ENCODE measurements at regions not wholly inside any gene's neighbourhood (a gene's known extent, or its start where the extent isn't known, plus 50 kb on each side); places are given as distances from the start of the nearest gene placed in this dataset.

DNA sequence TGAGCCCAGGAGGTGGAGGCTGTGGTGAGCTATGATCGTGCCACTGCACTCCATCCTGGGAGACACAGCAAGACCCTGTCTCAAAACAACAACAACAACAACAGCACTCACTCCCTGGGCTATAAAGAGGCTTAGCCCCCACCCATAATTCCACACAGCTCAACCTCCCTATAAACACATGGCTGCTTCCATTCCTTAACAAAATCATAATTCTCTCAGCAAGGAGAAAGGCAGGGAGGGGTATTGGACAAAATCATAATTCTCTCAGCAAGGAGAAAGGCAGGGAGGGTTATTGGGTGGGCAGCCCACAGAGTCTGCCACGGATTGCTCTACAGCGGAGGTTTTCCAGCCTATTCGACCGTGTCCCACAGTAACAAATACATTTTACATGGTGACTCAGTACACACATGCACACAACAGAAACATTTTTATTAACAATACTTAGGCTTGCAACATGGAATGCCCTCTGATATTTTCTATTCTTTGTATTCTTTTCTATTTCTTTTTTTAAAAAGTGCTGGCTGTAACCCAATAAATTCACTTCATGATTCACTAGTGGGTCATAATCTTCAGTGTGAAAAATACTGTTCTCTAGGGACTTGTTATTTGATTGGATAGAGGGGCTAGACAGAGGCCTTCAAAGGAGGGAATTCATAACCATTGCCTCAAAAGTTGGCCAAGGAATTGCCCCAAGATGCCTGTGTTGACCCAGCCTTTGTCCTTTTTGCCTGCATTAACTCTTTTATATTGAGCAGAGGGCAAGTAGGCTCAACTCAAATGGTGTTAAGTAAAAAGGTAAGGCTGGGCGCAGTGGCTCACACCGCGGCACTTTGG is 50.6 kb upstream of the ZMYND8 start:
- TF ChIP-seq, protein P1, sequence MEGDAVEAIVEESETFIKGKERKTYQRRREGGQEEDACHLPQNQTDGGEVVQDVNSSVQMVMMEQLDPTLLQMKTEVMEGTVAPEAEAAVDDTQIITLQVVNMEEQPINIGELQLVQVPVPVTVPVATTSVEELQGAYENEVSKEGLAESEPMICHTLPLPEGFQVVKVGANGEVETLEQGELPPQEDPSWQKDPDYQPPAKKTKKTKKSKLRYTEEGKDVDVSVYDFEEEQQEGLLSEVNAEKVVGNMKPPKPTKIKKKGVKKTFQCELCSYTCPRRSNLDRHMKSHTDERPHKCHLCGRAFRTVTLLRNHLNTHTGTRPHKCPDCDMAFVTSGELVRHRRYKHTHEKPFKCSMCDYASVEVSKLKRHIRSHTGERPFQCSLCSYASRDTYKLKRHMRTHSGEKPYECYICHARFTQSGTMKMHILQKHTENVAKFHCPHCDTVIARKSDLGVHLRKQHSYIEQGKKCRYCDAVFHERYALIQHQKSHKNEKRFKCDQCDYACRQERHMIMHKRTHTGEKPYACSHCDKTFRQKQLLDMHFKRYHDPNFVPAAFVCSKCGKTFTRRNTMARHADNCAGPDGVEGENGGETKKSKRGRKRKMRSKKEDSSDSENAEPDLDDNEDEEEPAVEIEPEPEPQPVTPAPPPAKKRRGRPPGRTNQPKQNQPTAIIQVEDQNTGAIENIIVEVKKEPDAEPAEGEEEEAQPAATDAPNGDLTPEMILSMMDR (IDR thresholded peaks at IDR 0.05) = no peak
- no peak for TF ChIP-seq POLR2AphosphoS5 (IDR thresholded peaks at IDR 0.05)
- TF ChIP-seq POLR2A (IDR thresholded peaks at IDR 0.05) = no peak
- no peak for TF ChIP-seq EP300 (IDR thresholded peaks at IDR 0.05)
- Histone ChIP-seq H3K36me3 (no peaks in the 10 kb centered on the region), H3K9me3 (no peaks in the 10 kb centered on the region), H3K4me1 (peaks cover 0 to 3% (median 0%) of the 10 kb centered on the region in 4 donors), H3K27ac (no peak overlapping the region), H3K27me3 (no peaks in the 10 kb centered on the region), H3K4me3 (no peak overlapping the region)
- DNase-seq = no peak
- WGBS, 5 donors = 90 to 95% (median 94%) methylated on average over 8 of the region's 8 CpGs
- intact Hi-C loops (cut with DNase I; ENCODE audit: low total_unique reads) = no loop called here

DNA sequence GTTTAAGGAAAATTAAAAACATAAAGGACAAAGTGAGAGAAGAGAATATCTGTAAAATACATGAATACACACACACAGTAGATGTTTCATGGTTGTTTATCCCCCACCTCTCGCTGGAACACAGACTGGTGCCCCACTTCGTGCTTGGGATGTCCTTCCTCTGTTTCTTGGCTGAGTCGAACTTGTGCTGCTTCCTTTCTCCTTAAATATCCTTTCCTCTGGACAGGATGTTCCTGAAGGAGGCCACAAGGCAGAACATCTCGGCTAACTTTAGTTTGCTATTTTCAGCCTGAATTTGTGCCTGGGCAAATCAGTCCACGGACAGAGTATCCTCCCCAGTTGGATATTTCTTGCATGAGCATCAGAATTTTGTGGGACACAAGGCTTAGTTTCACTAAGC is 54.7 kb upstream of the ZMYND8 start:
- Histone ChIP-seq H3K9me3 (no peaks in the 10 kb centered on the region), H3K36me3 (no peaks in the 10 kb centered on the region), H3K27me3 (no peaks in the 10 kb centered on the region), H3K4me1 (peaks cover 0 to 22% (median 2%) of the 10 kb centered on the region in 4 donors), H3K4me3 (no peak overlapping the region), H3K27ac (peak overlapping the region in 3 of 5 donors; percentile 33 to 56 (median 54))
- TF ChIP-seq EP300 (IDR thresholded peaks at IDR 0.05) (no peak), POLR2AphosphoS5 (IDR thresholded peaks at IDR 0.05) (peak in 1 of 3 donors; percentile 19)
- no peak for DNase-seq
- intact Hi-C loops (cut with DNase I; ENCODE audit: low total_unique reads) = no loop called here
- 59 to 77% (median 68%) methylated on average over 5 of the region's 5 CpGs for WGBS, 5 donors

DNA sequence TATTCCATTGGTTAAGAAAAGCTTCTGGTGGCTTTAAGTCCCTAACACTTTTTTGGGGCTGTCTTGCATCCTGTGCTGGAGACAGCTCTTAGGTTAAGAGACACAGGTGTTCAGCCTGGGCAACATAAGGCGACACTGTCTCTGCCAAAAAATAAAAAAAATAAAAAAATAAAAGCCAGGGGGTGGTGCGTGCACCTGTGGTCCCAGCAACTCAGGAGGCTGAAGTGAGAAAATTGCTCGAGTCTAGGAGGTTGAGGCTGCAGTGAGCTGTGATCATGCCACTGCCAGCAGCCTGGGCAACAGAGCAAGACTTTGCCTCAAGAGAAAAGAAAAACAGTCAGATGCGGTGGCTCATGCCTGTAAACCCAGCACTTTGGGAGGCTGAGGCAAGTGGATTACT is 55.6 kb upstream of the ZMYND8 start:
- intact Hi-C loops (cut with DNase I; ENCODE audit: low total_unique reads) = no loop called here
- no peak for DNase-seq

DNA sequence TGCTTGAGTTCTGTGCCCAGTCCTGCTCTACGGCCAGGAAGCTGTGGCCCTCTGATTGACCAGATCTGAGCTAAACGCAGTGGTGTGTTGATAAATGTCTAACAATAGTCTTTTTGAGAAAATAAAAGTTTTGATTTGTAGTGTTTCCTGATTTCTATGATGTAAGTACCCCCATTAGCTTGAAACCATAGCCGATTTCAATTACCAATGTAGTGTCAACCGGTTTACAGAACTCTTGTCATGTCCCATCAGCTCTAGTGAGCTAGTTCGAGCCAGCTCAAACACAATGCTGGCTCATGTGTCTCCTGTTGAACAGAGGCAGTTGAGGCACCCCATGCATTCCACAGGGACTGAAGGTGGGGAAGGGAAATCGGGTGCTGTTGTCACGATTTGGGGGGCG is 56.7 kb upstream of the ZMYND8 start:
- no peaks in the 10 kb centered on the region for H3K27me3 ChIP-seq
- no peaks in the 10 kb centered on the region for H3K9me3 ChIP-seq
- peaks cover 0 to 24% (median 2%) of the 10 kb centered on the region in 4 donors for H3K4me1 ChIP-seq
- no peak for TF ChIP-seq EP300 (IDR thresholded peaks at IDR 0.05)
- TF ChIP-seq, protein P1 (IDR thresholded peaks at IDR 0.05) = no peak
- TF ChIP-seq POLR2AphosphoS5 (IDR thresholded peaks at IDR 0.05) = no peak
- TF ChIP-seq POLR2A (IDR thresholded peaks at IDR 0.05) = no peak
- intact Hi-C loops (cut with DNase I; ENCODE audit: low total_unique reads) = no loop called here
- DNase-seq = no peak
- 87 to 93% (median 89%) methylated on average over 8 of the region's 8 CpGs for WGBS, 5 donors
- no peak overlapping the region for H3K4me3 ChIP-seq
- H3K27ac ChIP-seq = peak overlapping the region in 1 of 5 donors; percentile 54
- no peaks in the 10 kb centered on the region for H3K36me3 ChIP-seq

More for the DNA sequence above, 55.6 kb upstream of the ZMYND8 start:
- Histone ChIP-seq H3K27ac (peak overlapping the region in 3 of 5 donors; percentile 12 to 56 (median 54)), H3K36me3 (no peaks in the 10 kb centered on the region), H3K9me3 (no peaks in the 10 kb centered on the region), H3K4me1 (peaks cover 0 to 24% (median 2%) of the 10 kb centered on the region in 4 donors), H3K4me3 (no peak overlapping the region), H3K27me3 (no peaks in the 10 kb centered on the region)
- TF ChIP-seq, protein P1 (IDR thresholded peaks at IDR 0.05) = no peak
- TF ChIP-seq POLR2A (IDR thresholded peaks at IDR 0.05) = no peak
- TF ChIP-seq EP300 (IDR thresholded peaks at IDR 0.05) = no peak
- no peak for TF ChIP-seq POLR2AphosphoS5 (IDR thresholded peaks at IDR 0.05)
- WGBS, 5 donors = 85 to 97% (median 89%) methylated on average over 4 of the region's 4 CpGs

Measured in stomach (tissue), 8 donors.